GM18519 (cell line): ENCODE measurements at regions not wholly inside any gene's neighbourhood (a gene's known extent, or its start where the extent isn't known, plus 50 kb on each side); places are given as distances from the start of the nearest gene placed in this dataset.
"Not testable (repeated sequence)": the region's sequence is repeated elsewhere in the genome, so short reads cannot be mapped to it uniquely, and the experiment has no call there.

Source experiments
- ATAC-seq: cut with Tn5 transposase; IDR thresholded peaks from one replicate; pipeline ENCODE4 v1.9.1; 2021; ENCODE audit warnings: mild to moderate bottlenecking, moderate library complexity; ENCODE audit not compliant: unreplicated experiment, low FRiP score

GRCh38 chr1:166304131-166304530 is 137.3 kb upstream of the FAM78B start:
- ATAC-seq: no peak

- no peak for ATAC-seq
Measured at GRCh38 chr1:166305371-166305770, 138.6 kb upstream of the FAM78B start.

GRCh38 chr1:166307261-166308188 is 140.7 kb upstream of the FAM78B start:
- no peak for ATAC-seq

- ATAC-seq: not testable (repeated sequence)
Measured at GRCh38 chr1:166316306-166316705, 149.5 kb upstream of the FAM78B start.

GRCh38 chr1:166322470-166322869 is 155.7 kb upstream of the FAM78B start:
- no peak for ATAC-seq

GRCh38 chr1:166327886-166328285 is 161.1 kb upstream of the FAM78B start:
- no peak for ATAC-seq

GRCh38 chr1:166328956-166329355 is 162.2 kb upstream of the FAM78B start:
- ATAC-seq: no peak

GRCh38 chr1:166330096-166330495 is 163.3 kb upstream of the FAM78B start:
- ATAC-seq: no peak

- no peak for ATAC-seq
Measured at GRCh38 chr1:166338105-166338504, 171.3 kb upstream of the FAM78B start.

- no peak for ATAC-seq
Measured at GRCh38 chr1:166340709-166341108, 173.9 kb upstream of the FAM78B start.

GRCh38 chr1:166343276-166343675 is 176.5 kb upstream of the FAM78B start:
- no peak for ATAC-seq

- ATAC-seq: no peak
Measured at GRCh38 chr1:166350490-166350889, 183.7 kb upstream of the FAM78B start.

- ATAC-seq: no peak
Measured at GRCh38 chr1:166351676-166352075, 184.9 kb upstream of the FAM78B start.

- ATAC-seq: no peak
Measured at GRCh38 chr1:166353213-166353612, 186.4 kb upstream of the FAM78B start.

- no peak for ATAC-seq
Measured at GRCh38 chr1:166354406-166354805, 187.6 kb upstream of the FAM78B start.

- no peak for ATAC-seq
Measured at GRCh38 chr1:166365081-166365480, 198.3 kb upstream of the FAM78B start.

GRCh38 chr1:166368030-166368429 is 201.2 kb upstream of the FAM78B start:
- ATAC-seq: no peak

- no peak for ATAC-seq
Measured at GRCh38 chr1:166377896-166378295, 211.1 kb upstream of the FAM78B start.

- ATAC-seq: no peak
Measured at GRCh38 chr1:166378805-166379204, 212.0 kb upstream of the FAM78B start.

- ATAC-seq: no peak
Measured at GRCh38 chr1:166379447-166379846, 212.6 kb upstream of the FAM78B start.

GRCh38 chr1:166383137-166383536 is 216.3 kb upstream of the FAM78B start:
- no peak for ATAC-seq

GRCh38 chr1:166383635-166384346 is 217.0 kb upstream of the FAM78B start:
- no peak for ATAC-seq
